SK-N-SH (cell line): ENCODE measurements at regions not wholly inside any gene's neighbourhood (a gene's known extent, or its start where the extent isn't known, plus 50 kb on each side); places are given as distances from the start of the nearest gene placed in this dataset.

Experiments used
- CTCF ChIA-PET: fragments of 300-600, 350-600 bp; formaldehyde crosslinking; extraction: SDS; loops from one replicate; lab custom pipeline; 2021; lab: Yijun Ruan, JAX
- POLR2A ChIA-PET: fragments of 350-600 bp; sonication (Branson Sonifier 250); formaldehyde crosslinking; extraction: SDS; loops from one replicate; lab custom pipeline; 2020; ENCODE audit warnings: antibody characterized with exemption, inconsistent platforms; lab: Yijun Ruan, JAX
- DNase-seq: peaks from one replicate; pipeline ENCODE4 v3.0.0; 2012
- H2AFZ ChIP-seq: fragments of 200-600 bp; sonication (generic); 2 replicates; pipeline ENCODE4 v1.8.1; 2016; ENCODE audit warnings: antibody characterized with exemption, mild to moderate bottlenecking, low read depth
- H3F3A ChIP-seq: fragments of 200-600 bp; sonication (generic); replicated peaks from 2 replicates; pipeline ENCODE3; 2016; ENCODE audit warnings: antibody characterized with exemption, mild to moderate bottlenecking; ENCODE audit not compliant: insufficient read depth
- H3K27ac ChIP-seq, 2 experiments: fragments of 200-500 bp in 1 of 2; fragments of 200-600 bp in 1 of 2; sonication (Bioruptor generic) in 1 of 2; sonication (generic), shearing (Covaris generic) in 1 of 2; 2 replicates each; pipeline versions ENCODE4 v1.5.1 to v1.6.1; 2014 to 2016; ENCODE audit warnings: low read depth in 2 of 2, inconsistent platforms in 1 of 2, low read length in 1 of 2, mild to moderate bottlenecking in 1 of 2, mixed read lengths in 1 of 2
- H3K27me3 ChIP-seq: fragments of 200-600 bp; sonication (generic), shearing (Covaris generic); 2 replicates; pipeline ENCODE4 v1.6.1; 2016; ENCODE audit warnings: mixed run types; ENCODE audit not compliant: insufficient read depth
- H3K36me3 ChIP-seq, 2 experiments: fragments of 200-500 bp in 1 of 2; fragments of 200-600 bp in 1 of 2; sonication (Bioruptor generic) in 1 of 2; sonication (generic) in 1 of 2; replicated peaks in 1 of 2; 2 replicates each; pipeline versions ENCODE3 to v1.5.1; 2014 to 2016; ENCODE audit warnings: low read length in 1 of 2, mild to moderate bottlenecking in 1 of 2; ENCODE audit not compliant: insufficient read depth in 2 of 2, control insufficient read depth in 1 of 2
- H3K4me1 ChIP-seq, 2 experiments: fragments of 200-500 bp in 1 of 2; fragments of 200-600 bp in 1 of 2; sonication (Bioruptor generic) in 1 of 2; sonication (generic), shearing (Covaris generic) in 1 of 2; 2 replicates each; pipeline versions ENCODE4 v1.5.1 to v1.6.1; 2014 to 2016; ENCODE audit warnings: low read depth in 1 of 2, low read length in 1 of 2, mixed run types in 1 of 2; ENCODE audit not compliant: insufficient read depth in 2 of 2, control insufficient read depth in 1 of 2
- H3K4me2 ChIP-seq: fragments of 200-600 bp; sonication (generic), shearing (Covaris generic); 2 replicates; pipeline ENCODE4 v1.6.1; 2017; ENCODE audit warnings: mixed run types
- H3K4me3 ChIP-seq, 2 experiments: fragments of 200-500 bp in 1 of 2; fragments of 200-600 bp in 1 of 2; sonication (Bioruptor generic) in 1 of 2; sonication (generic), shearing (Covaris generic) in 1 of 2; 2 replicates each; pipeline versions ENCODE4 v1.5.1 to v1.8.1; 2014 to 2016; ENCODE audit warnings: low read depth in 2 of 2, inconsistent platforms in 1 of 2, low read length in 1 of 2, mild to moderate bottlenecking in 1 of 2, mixed read lengths in 1 of 2, moderate library complexity in 1 of 2
- H3K79me2 ChIP-seq: fragments of 200-600 bp; sonication (generic); 2 replicates; pipeline ENCODE4 v1.8.1; 2017; ENCODE audit warnings: mild to moderate bottlenecking; ENCODE audit not compliant: insufficient read depth
- H3K9ac ChIP-seq: fragments of 200-600 bp; sonication (generic); 2 replicates; pipeline ENCODE4 v1.6.1; 2017; ENCODE audit warnings: mixed run types
- H3K9me2 ChIP-seq: fragments of 200-600 bp; sonication (generic); 2 replicates; pipeline ENCODE4 v1.6.1; 2017; ENCODE audit warnings: mixed run types
- H3K9me3 ChIP-seq: fragments of 200-600 bp; sonication (generic); 2 replicates; pipeline ENCODE4 v1.6.1; 2017; ENCODE audit warnings: mixed run types, mild to moderate bottlenecking, moderate library complexity
- H4K20me1 ChIP-seq: fragments of 200-600 bp; sonication (generic); 2 replicates; pipeline ENCODE4 v1.6.1; 2017; ENCODE audit warnings: mild to moderate bottlenecking, mixed run types; ENCODE audit not compliant: insufficient read depth
- CTCF ChIP-seq: fragments of 200-600 bp; sonication (generic); IDR thresholded peaks from 2 replicates; pipeline ENCODE4 v1.6.1; 2017; ENCODE audit warnings: antibody characterized with exemption, mild to moderate bottlenecking, moderate library complexity
- GABPA ChIP-seq: IDR thresholded peaks from 2 replicates; pipeline ENCODE4 v1.4.0; 2012; ENCODE audit warnings: low read depth, mild to moderate bottlenecking
- JUND ChIP-seq: IDR thresholded peaks from 2 replicates; pipeline ENCODE4 v1.4.0; 2012
- MXI1 ChIP-seq: IDR thresholded peaks from 2 replicates; pipeline ENCODE4 v1.6.1; 2012; ENCODE audit warnings: mild to moderate bottlenecking, low read depth, low read length, improper control_type of control experiment
- NFIC ChIP-seq: IDR thresholded peaks from 2 replicates; pipeline ENCODE4 v1.4.0; 2012; ENCODE audit warnings: borderline replicate concordance
- NRF1 ChIP-seq: IDR thresholded peaks from 2 replicates; pipeline ENCODE4 v1.6.1; 2012; ENCODE audit warnings: low read depth, mild to moderate bottlenecking, low read length
- PBX3 ChIP-seq: IDR thresholded peaks from 2 replicates; pipeline ENCODE4; 2012
- SIN3A ChIP-seq: IDR thresholded peaks from 2 replicates; pipeline ENCODE4 v1.6.1; 2012; ENCODE audit warnings: low read depth, mild to moderate bottlenecking, low read length, moderate library complexity, borderline replicate concordance
- TCF12 ChIP-seq: IDR thresholded peaks from 2 replicates; pipeline ENCODE4 v1.4.0; 2012
- WGBS: methylation state at CpG from one replicate; pipeline ENCODE4 v1.1.6; 2017; ENCODE audit warnings: low lambda C conversion rate; 5-methylcytosine and 5-hydroxymethylcytosine counted together
- TF ChIP-seq, protein P1 (sequence below): IDR thresholded peaks from 2 replicates; pipeline ENCODE4 v1.4.0; 2012; ENCODE audit warnings: low read depth, borderline replicate concordance

GRCh38 chr21:27403011-27403410 lies 436.1 kb upstream of the ADAMTS5 start:
- Histone ChIP-seq H3K27me3 (no peaks in the 10 kb centered on the region), H2AFZ (no peak overlapping the region), H3K4me2 (no peak overlapping the region), H3K27ac (no peak overlapping the region), H3K36me3 (no peaks in the 10 kb centered on the region), H3F3A (no peaks in the 10 kb centered on the region), H3K4me1 (peaks cover 3 to 4% of the 10 kb centered on the region in 2 experiments; a peak in 2 of 4 replicates), H3K79me2 (no peaks in the 10 kb centered on the region), H3K9me3 (no peaks in the 10 kb centered on the region), H4K20me1 (no peaks in the 10 kb centered on the region), H3K9me2 (no peaks in the 10 kb centered on the region), H3K9ac (no peak overlapping the region), H3K4me3 (no peak overlapping the region)
- CTCF ChIA-PET = no interaction called here
- POLR2A ChIA-PET = no interaction called here
- no peak for DNase-seq
- TF ChIP-seq TCF12 = no peak
- 71% methylated on average over 3 of the region's 3 CpGs for WGBS

- WGBS = 64% methylated on average over 4 of the region's 4 CpGs
- no peak overlapping the region for H2AFZ ChIP-seq
- CTCF ChIA-PET = interaction anchor here (1.4 kb wide), 1 partner anchor 84 kb away, joined by 3 read pairs; no protein-coding TSS in a partner anchor
- TF ChIP-seq NRF1 (no peak), GABPA (no peak), JUND (no peak), NFIC (no peak), PBX3 (no peak), CTCF (no peak), SIN3A (no peak), MXI1 (no peak)
- TF ChIP-seq, protein P1, sequence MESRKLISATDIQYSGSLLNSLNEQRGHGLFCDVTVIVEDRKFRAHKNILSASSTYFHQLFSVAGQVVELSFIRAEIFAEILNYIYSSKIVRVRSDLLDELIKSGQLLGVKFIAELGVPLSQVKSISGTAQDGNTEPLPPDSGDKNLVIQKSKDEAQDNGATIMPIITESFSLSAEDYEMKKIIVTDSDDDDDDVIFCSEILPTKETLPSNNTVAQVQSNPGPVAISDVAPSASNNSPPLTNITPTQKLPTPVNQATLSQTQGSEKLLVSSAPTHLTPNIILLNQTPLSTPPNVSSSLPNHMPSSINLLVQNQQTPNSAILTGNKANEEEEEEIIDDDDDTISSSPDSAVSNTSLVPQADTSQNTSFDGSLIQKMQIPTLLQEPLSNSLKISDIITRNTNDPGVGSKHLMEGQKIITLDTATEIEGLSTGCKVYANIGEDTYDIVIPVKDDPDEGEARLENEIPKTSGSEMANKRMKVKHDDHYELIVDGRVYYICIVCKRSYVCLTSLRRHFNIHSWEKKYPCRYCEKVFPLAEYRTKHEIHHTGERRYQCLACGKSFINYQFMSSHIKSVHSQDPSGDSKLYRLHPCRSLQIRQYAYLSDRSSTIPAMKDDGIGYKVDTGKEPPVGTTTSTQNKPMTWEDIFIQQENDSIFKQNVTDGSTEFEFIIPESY = no peak
- TF ChIP-seq, all 33 proteins: peak for 0
- Histone ChIP-seq H3K9me2 (no peaks in the 10 kb centered on the region), H3F3A (no peaks in the 10 kb centered on the region), H3K4me3 (no peak overlapping the region), H3K27me3 (no peaks in the 10 kb centered on the region), H3K4me2 (no peak overlapping the region), H3K9ac (no peak overlapping the region), H3K9me3 (no peaks in the 10 kb centered on the region), H3K36me3 (no peaks in the 10 kb centered on the region), H3K4me1 (no peaks in the 10 kb centered on the region; a peak in 1 of 4 replicates), H3K79me2 (no peaks in the 10 kb centered on the region), H3K27ac (no peak overlapping the region), H4K20me1 (no peaks in the 10 kb centered on the region)
- POLR2A ChIA-PET = no interaction called here
- no peak for DNase-seq
These were observed 433.2 kb upstream of the ADAMTS5 start for GRCh38 chr21:27400045-27400444.
